ENCODE measurements at regions not wholly inside any gene's neighbourhood (a gene's known extent, or its start where the extent isn't known, plus 50 kb on each side); places are given as distances from the start of the nearest gene placed in this dataset.
"Not testable (repeated sequence)": the region's sequence is repeated elsewhere in the genome, so short reads cannot be mapped to it uniquely, and the experiment has no call there.

- H3K36me3 ChIP-seq (ENCODE audit: control insufficient read depth, insufficient read depth, low read length); H4K20me1 ChIP-seq (replicated peaks; ENCODE audit: control insufficient read depth, insufficient read depth, low read length); H3K9ac ChIP-seq (ENCODE audit: insufficient read depth in 1 of 2, low read depth in 2 of 2, low read length in 2 of 2); H2AFZ ChIP-seq (ENCODE audit: low read depth, low read length); H3K9me1 ChIP-seq (ENCODE audit: control insufficient read depth, insufficient read depth, low read length); ATAC-seq; H3K79me2 ChIP-seq (ENCODE audit: control insufficient read depth, insufficient read depth, low read length); FAIRE-seq; H3K4me2 ChIP-seq (ENCODE audit: insufficient read depth, low read length); intact Hi-C loops (cut with micrococcal nuclease); H3K4me3 ChIP-seq; CTCF ChIA-PET (ENCODE audit: low intra/inter-chr PET ratio); H3K4me1 ChIP-seq (replicated peaks in 1 of 2; ENCODE audit: control insufficient read depth in 2 of 2, insufficient read depth in 2 of 2, low read length in 2 of 2); H3K9me3 ChIP-seq (replicated peaks; ENCODE audit: control insufficient read depth, insufficient read depth, low read depth, low read length); in situ Hi-C loops (cut with MboI); BruUV-seq (replicated peaks); H3K27ac ChIP-seq (ENCODE audit: extremely low read depth, low read depth, low read length); DNase-seq (ENCODE audit: extremely low read depth in 1 of 4, low spot score in 3 of 4): not testable (repeated sequence)
- H3K27me3 ChIP-seq (ENCODE audit: control insufficient read depth in 2 of 2, insufficient read depth in 2 of 2, low read length in 2 of 2): peaks cover 0 to 28% of the 10 kb centered on the region in 2 experiments; a peak in 3 of 5 replicates
- 5% methylated on average over 8 of the region's 8 CpGs for WGBS (ENCODE audit: insufficient coverage, low coverage, missing lambda C conversion rate)
- POLR2A ChIA-PET: interaction anchor here (0.6 kb wide), 1 partner anchor 34 kb away, joined by 3 read pairs; no protein-coding TSS in a partner anchor
These were observed 53.2 kb upstream of the SH3PXD2B start for GRCh38 chr5:172507485-172507884.

GRCh38 chr5:172506921-172507320, 52.6 kb upstream of the SH3PXD2B start:
- Histone ChIP-seq H3K4me2 (ENCODE audit: insufficient read depth, low read length) (no peak overlapping the region), H3K4me3 (no peak overlapping the region), H3K9me1 (ENCODE audit: control insufficient read depth, insufficient read depth, low read length) (no peaks in the 10 kb centered on the region), H3K9ac (ENCODE audit: insufficient read depth in 1 of 2, low read depth in 2 of 2, low read length in 2 of 2) (no peak overlapping the region), H2AFZ (ENCODE audit: low read depth, low read length) (no peak overlapping the region), H4K20me1 (replicated peaks; ENCODE audit: control insufficient read depth, insufficient read depth, low read length) (no peaks in the 10 kb centered on the region), H3K9me3 (replicated peaks; ENCODE audit: control insufficient read depth, insufficient read depth, low read depth, low read length) (no peaks in the 10 kb centered on the region), H3K4me1 (replicated peaks in 1 of 2; ENCODE audit: control insufficient read depth in 2 of 2, insufficient read depth in 2 of 2, low read length in 2 of 2) (no peaks in the 10 kb centered on the region; a peak in 1 of 5 replicates), H3K27me3 (ENCODE audit: control insufficient read depth in 2 of 2, insufficient read depth in 2 of 2, low read length in 2 of 2) (peaks cover 0 to 29% of the 10 kb centered on the region in 2 experiments; a peak in 3 of 5 replicates), H3K27ac (ENCODE audit: extremely low read depth, low read depth, low read length) (no peak overlapping the region), H3K36me3 (ENCODE audit: control insufficient read depth, insufficient read depth, low read length) (no peaks in the 10 kb centered on the region), H3K79me2 (ENCODE audit: control insufficient read depth, insufficient read depth, low read length) (no peaks in the 10 kb centered on the region)
- intact Hi-C loops (cut with micrococcal nuclease): no loop called here
- DNase-seq (ENCODE audit: extremely low read depth in 1 of 4, low spot score in 3 of 4) (no peak), FAIRE-seq (no peak), ATAC-seq (no peak)
- CTCF ChIA-PET (ENCODE audit: low intra/inter-chr PET ratio): interaction anchor here (0.6 kb wide), 1 partner anchor 206 kb away, joined by 3 read pairs; no protein-coding TSS in a partner anchor
- no TSS peak for BruUV-seq (replicated peaks)
- POLR2A ChIA-PET: no interaction called here
- WGBS (ENCODE audit: insufficient coverage, low coverage, missing lambda C conversion rate): 0% methylated on average over 2 of the region's 2 CpGs
- no peak for TF ChIP-seq ZNF707 (CRISPR knock-in tag; conservative IDR thresholded peaks at IDR 0.05)
- in situ Hi-C loops (cut with MboI): no loop called here
